ENCODE measurements at regions not wholly inside any gene's neighbourhood (a gene's known extent, or its start where the extent isn't known, plus 50 kb on each side); places are given as distances from the start of the nearest gene placed in this dataset.
A peak's percentile ranks its signal among the peaks of the same experiment; 100 is the strongest.
"Not testable (repeated sequence)": the region's sequence is repeated elsewhere in the genome, so short reads cannot be mapped to it uniquely, and the experiment has no call there.

- DNase-seq, result no peak
Measured at GRCh38 chr20:50330504-50331313, 140.1 kb downstream of the CEBPB start.

DNA sequence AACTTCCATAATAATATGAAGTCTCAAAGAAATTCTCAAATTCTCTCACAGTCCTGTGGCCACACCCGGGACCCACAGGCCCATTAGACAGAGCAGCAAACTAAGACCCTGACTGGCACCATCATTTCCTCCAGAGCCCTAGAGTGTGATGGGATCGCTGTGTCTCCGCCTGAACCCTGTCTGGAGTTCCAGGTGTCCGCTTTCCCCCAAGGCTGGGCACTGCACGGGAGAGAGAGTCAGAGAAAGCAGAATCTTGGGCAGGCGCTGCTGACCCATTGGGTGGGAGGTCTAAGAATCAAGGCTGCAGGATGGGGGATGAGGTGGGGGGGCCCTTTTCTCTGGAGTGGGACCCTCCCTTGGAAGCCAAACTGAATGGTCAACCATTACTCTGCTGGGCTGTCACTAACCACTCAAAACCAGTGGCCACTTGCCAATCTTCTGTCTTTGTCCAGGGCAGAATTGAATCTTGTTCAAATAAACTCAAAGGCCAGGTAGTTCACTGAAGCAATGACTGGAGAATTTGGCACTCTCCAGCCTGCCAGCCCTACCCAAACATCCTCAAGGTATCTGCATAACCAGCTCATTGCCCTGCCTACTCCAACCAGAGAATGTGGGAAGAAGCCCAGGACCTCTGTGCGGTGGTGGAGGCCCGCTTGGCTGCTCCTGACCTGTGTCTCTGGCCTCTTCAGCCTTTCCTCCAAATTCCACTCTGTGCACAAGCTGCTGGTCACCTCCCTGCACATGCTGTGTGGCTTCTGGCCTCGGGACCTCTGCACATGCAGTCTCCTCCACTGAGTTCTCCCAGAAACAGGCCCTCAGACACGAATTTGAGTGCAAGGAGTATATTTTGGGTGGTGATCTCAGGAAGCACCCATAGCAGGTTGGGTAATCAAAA is 141.1 kb downstream of the CEBPB start:
- DNase-seq, result no peak

DNA sequence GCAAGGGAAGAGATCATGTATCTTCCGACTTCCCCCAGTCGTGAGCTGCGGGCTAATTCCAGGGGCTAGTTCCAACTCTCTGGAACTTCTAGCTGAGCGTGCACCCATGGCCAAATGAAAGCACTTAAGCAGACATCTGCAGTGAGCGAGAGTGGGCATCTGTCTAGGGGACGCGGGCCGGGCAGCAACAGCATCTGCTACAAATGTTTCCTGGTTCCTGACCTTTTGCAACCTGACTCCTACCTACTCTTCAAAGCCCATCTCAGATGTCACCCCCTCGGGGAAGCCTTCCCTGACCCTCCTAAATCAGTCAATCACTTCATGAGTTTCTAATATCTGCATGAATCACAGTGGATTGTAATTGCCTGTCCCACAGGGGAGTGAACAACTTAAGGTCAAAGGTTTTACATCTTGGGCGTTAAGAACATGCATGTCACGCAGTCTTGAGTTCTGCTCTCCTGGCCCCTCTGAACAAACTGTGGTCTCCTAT is 141.9 kb downstream of the CEBPB start:
- DNase-seq, result no peak

GRCh38 chr20:50333131-50333670 is 142.6 kb downstream of the CEBPB start:
- DNase-seq, result no peak

DNA sequence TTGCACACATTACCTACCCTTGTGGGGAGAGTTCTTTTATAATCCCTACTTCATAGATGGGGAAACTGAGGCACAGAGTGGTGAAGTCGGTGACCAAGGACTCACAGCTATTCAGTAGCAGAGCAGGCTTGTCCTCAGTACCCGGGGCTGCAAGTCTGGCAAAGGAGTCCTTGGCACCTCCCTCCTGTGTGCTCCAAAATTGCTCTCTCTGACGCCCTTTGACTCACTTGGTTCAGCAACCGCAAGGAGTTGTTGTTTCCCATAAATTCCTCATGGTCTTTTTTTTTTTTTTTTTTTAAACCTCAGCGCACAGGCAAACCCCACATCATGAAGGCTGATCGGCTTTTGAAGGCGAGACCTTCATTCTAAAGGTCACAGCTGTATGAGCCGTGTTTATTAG is 143.2 kb downstream of the CEBPB start:
- DNase-seq, result no peak

DNA sequence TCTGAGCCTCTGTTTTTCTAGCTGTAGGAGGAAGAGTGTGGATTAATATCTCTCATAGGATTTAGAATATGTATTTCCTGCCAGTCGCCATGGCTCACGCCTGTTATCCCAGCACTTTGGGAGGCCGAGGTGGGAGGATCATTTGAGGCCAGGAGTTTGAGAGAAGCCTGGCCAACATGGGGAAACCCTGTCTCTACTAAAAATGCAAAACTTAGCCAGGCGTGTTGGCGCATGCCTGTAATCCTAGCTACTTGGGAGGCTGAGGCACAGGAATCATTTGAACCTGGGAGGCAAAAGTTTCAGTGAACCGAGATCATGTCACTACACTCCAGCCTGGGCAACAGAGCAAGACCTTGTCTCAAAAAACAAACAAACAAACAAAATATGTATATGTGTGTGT is 143.9 kb downstream of the CEBPB start:
- not testable (repeated sequence) for DNase-seq

GRCh38 chr20:50335105-50335504 is 144.5 kb downstream of the CEBPB start:
- no peak for DNase-seq

- no peak for DNase-seq
Measured at GRCh38 chr20:50335866-50336265, 145.2 kb downstream of the CEBPB start.

DNA sequence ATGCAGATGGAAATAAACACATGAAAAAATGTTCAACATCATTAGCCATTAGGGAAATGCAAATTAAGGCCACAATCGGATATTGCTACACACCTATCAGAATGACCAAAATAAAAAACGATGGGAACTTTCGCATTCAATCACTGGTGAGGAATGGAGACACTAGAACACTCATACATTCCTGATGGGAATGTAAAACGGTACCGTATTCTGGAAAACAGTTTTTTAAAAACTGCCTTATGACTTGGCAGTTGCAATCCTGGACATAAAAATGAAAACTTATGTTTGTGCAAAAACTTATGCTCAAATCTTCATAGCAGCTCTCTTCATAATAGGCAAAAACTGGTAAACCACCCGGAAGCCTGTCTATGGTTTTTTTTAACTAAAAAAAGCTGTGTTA is 146.0 kb downstream of the CEBPB start:
- DNase-seq, result no peak

- DNase-seq, result no peak
Measured at GRCh38 chr20:50337521-50338466, 147.2 kb downstream of the CEBPB start.

DNA sequence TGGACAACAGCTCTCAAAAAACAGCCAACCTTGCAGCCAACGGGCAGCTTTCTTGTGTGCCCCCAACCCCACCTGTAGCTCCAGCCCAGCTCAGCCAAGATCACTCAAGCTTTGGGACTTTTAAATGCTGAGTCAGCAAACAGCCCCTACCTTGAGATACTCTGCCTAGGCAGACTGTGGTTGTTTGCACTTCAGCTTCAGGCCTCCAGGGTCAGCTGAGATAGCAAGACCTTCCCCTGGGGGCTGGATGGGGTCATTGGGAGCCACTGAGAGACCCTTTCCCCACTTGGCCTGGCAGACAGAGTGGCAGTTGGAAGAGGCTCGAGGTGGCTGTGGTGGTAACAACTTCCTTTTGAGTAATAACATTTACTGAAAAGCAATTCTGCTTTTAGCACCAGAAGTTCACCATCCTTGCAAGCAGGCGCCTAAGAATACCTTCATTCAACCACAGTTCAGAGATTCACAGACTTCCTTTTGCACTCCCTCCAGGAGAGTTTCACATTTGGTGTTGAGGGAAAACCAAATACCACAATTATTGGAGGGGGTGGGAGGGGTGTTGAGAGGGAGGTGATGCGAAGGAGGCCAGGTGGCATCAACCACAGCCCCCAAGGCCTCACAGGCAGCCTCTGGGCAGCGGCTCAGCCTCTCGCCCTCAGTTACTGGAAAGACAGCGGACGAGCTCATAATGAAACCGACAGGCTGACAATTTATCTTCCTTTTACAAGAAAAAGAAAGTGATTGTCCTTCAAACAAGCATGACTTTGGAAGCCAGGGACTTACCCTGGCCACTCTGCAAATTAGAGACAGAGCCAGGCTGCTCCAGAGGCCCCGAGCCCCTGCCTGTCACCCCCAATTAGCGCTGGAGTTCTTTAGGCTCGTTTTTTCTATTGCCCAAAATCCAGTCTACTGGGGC is 148.1 kb downstream of the CEBPB start:
- DNase-seq, result peak; percentile 58 to 65

DNA sequence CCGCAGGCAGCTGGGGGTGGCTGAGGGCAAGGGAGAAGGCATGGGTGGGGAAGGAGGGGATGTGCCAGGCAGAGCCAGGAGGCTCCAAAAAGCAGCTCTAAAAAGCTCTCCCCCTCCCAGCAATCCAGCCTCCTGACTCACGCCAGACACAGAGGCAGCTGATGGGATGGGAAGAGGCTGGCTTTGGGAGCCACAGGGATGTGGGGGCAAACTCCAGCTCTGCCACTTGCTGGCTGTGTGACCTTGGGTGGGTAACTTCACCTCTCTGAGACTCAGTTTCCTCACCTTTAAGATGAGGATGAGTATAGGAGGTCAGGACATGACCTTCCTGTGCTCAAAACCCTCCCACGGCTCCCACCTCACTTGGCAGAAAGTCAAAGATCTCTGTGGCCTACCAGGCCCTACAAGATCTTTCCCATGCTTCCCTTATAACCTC is 148.9 kb downstream of the CEBPB start:
- no peak for DNase-seq

- no peak for DNase-seq
Measured at GRCh38 chr20:50340541-50340940, 149.9 kb downstream of the CEBPB start.

- no peak for DNase-seq
Measured at GRCh38 chr20:50341050-50341449, 150.4 kb downstream of the CEBPB start.

DNA sequence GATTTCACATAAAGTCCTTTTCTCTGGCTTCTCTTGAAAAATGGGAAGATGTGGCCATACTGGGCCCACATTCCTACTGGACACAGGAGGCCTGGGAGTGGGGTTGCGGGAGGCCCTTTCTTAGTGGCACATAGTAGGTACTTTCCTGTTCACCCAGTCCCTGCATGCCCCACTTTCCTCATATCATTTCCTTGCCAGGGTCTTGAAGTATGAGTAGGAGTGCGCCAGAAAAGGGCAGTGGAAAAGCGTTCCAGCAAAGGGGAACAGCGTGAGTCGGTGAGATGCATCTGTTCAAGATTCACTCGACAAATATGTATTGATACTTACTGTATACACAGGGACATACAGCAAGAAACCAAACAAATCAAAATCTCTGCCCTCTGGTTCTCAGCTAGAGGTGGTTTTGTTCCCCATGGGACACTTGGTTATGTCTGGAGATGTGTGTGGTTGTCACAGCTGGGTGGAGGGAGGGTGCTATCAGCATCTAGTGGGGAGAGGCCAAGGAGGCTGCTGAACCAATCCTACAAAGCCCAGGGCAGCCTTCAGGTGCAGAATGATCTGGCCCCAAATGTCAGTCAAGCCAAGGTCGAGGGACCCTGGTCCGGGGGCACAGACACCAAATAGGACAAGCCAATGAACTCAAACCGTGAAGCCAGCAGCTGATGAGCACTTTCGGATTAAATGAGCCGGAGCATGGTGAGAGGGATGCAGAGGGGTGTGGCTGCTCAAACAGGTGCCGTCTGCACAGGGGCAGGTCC is 151.4 kb downstream of the CEBPB start:
- no peak for DNase-seq

DNA sequence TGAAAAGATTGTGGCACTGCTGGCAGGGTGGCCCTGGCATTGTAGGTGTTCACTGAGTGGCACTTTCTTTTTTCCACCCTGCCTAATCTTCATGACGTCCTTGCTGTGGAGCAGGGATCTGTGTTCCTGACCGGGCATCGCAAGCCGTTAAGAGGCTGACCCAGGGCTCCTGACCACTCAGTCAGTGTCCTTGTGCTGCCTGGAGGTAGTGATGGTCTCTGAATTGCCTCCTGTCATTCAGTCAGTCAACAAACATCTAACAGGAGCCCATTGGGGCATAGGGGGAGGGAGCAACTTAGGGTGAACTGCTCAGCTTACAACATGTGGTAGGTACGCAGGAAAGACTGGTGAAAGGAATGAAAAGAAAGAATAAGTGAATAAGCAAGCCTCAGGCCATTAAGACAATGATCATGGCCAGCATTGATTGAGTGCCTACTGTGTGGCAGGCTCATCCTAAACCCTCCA is 152.0 kb downstream of the CEBPB start:
- no peak for DNase-seq

DNA sequence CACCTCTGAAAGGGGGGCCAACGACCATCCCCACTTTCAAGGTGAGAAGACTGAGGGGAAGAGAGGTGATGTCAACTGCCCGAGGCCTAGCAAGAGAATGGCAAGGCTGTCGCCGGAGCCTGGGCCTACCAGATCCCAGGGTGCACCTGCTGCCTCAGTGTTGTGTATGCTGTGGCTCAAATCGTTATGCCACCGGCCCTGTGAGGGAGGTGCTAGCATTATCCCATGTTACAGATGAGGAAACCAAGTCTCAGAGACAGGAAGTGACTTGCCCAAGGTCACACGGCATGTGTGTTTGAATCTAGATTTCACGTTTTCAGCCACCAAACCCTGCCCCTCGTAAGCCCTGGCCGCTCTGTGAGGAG is 152.5 kb downstream of the CEBPB start:
- no peak for DNase-seq

DNA sequence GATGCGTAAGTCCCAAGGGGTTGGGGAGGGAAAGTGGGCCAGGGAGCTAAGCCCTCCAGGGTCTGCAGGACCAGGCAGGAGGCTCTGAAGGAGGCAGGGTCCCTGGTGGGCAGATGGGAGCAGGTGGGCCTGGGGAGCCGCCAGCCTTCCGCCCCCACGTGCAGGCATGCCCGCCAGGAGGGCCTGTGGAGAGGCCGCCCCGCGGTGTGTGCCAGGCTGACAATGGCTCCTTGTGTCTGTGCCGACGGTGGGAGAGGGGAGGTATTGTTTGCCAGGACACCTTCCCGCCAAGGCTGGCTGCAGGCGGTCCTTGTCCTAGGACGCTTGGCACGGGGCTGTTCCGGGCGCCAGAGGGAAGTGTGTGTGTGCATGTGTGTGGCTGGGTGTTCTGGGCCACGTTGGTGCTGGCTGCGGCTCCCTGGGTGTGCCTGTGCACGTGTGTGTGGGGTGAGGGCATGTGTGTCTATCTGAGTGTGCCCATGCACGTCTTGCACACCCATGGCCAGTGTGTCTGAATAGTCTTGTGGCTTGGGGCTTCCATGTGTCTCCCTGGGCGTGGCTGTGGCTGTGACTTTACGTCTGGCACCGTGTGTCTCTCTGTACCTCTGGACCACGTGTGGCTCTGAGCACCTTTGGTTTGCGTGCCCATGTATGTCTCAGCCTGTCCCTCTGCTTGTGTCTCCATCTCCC is 153.0 kb downstream of the CEBPB start:
- DNase-seq, result no peak

DNA sequence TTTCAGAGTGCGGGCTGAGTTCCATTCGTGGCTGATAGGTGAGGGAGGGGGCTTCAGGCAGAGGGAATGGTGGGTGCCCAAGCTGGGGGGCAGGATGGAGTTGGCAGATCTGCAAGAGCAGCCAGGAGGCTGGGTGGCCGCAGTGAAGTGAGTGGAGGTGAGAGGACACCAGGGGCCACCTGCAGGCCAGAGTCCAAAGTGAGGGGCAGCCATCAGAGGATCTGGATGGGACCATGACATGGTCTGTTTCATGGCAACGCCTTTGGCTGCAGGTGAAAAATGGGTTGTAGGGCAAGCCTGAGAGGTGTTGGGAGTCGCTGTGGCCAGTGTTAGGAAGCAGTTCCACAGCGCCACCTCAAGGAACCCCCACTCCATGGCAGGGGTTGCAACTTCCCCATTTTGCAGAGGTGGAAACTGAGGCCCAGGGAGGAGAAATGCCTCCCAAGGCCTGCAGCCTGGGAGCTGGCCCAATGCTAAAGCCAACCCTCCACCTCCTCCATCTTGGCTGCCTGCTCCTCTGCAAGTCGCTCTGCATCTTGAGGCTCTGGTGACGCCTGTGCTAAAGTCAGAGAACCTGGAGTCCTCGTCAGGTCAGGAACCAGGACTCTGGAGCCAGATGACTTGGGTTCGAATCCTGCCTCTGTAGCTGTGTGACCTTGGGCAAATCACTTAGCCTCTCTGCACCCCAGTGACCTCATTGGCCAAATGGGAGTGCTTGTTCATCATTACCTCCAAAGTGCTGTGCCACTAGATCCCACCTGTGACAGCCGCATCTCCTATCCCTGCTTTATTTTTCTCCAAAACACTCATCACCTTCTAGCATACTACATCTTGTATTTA is 153.8 kb downstream of the CEBPB start:
- DNase-seq, result no peak
